ENCODE measurements at regions not wholly inside any gene's neighbourhood (a gene's known extent, or its start where the extent isn't known, plus 50 kb on each side); places are given as distances from the start of the nearest gene placed in this dataset.
"Not testable (repeated sequence)": the region's sequence is repeated elsewhere in the genome, so short reads cannot be mapped to it uniquely, and the experiment has no call there.

DNA sequence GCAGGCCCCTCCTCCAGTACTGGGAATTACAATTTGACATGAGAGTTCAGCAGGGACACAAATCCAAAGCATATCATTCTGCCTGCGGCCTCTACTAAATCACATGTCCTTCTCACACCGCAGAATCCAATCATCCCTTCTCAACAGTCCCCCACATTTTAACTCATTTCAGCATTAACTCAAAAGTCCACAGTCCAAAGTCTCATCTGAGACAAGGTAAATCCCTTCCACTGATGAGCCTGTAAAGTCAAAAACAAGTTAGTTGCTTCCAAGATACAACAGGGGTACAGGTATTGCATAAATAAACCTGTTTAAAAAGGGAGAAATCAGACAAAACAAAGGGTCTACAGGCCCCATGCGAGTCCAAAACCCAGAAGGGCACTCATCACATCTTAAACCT, 64.0 kb downstream of the EBNA1BP2 start:
- no peak for DNase-seq

DNA sequence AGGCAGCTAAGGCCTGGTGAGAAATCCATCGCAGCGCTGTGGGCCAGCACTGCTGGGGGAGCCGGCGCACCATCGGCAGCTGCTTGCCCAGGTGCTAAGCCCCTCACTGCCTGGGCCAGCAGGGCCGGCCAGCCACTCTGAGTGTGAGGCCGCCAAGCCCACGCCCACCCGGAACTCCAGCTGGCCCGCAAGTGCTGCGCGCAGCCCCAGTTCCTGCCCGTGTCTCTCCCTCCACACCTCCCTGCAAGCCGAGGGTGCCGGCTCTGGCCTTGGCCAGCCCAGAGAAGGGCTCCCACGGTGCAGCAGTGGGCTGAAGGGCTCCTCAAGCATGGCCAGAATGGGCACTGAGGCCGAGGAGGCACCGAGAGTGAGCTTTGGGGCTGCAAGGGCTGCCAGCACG, 64.4 kb downstream of the EBNA1BP2 start:
- no peak for DNase-seq

DNA sequence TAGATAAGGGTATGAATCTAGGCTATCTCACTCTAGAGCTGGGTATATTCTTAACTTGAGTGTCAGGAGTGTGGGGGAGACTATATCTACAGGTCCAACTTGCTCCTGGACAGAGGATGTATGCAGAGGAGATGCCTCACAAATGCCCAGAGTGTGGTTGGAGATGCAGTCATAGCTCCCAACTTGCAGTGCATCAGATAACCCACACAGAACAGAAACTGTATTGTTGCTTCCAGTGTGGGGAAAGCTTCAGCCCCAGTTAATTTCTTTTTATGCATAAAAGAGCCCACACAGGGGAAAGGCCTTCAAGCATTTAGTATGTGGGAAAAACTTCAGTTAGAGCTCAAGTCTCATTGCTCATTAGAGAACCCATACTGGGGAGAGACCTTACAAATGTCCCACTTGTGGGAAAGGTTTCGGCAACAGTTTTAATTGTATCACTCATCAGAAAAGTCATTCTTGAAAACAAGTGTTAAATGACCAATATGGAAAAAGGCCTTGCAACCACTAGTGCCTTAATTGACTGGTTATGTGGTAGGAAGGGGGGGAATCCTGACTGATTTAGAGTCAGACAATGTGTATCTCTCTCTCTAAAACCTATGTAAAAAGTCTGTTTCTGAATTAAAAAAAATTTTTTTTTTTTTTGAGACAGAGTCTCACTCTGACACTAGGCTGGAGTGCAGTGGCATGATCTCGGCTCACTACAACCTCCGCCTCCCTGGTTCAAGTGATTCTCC, 67.9 kb downstream of the EBNA1BP2 start:
- no peak for DNase-seq

DNA sequence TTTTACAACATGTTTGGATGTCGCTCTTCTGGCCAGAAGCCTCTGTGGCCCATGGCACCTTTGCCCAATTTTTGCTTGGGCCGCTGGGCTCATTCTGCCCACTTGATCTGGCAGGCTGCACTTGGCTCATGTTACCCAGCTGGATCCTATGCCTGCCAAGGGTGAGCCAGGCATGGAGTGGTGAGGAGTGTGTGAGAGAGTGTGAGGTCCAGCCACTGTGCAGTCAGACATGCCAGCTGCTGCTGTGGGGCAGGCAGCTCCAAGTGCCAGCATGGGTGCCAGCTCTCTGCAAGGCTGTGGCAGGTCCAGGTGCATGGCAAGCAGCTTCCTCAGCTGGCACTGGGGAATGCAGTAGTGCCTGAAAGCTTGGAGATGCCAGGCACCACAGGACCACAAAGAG, 71.0 kb downstream of the EBNA1BP2 start:
- DNase-seq: no peak

DNA sequence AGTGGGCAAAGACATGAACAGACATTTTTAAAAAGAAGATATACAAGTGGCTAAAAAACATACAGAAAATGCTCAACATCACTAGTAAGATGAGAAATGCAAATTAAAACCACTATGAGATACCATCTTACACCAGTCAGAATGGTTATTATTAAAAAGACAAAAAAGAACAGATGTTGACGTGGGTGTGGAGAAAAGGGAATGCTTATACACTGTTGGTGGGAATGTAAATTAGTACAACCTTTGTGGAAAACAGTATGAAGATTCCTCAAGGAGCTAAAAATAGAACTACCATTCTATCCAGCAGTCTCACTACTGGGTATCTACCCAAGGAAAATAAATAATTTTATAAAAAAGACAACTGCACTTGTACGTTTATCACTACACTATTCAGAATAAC, 73.9 kb downstream of the EBNA1BP2 start:
- DNase-seq: no peak

DNA sequence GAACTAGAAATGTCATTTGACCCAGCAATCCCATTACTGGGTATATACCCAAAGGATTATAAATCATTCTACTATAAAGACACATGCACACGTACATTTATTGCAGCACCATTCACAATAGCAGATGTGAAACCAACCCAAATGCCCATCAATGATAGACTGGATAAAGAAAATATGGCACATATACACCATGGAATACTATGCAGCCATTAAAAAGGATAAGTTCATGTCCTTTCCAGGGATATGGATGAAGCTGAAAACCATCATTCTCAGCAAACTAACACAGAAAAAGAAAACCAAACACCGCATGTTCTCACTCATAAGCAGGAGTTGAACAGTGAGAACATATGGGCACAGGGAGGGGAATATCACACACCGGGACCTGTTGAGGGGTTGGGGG, 75.6 kb downstream of the EBNA1BP2 start:
- not testable (repeated sequence) for DNase-seq

DNA sequence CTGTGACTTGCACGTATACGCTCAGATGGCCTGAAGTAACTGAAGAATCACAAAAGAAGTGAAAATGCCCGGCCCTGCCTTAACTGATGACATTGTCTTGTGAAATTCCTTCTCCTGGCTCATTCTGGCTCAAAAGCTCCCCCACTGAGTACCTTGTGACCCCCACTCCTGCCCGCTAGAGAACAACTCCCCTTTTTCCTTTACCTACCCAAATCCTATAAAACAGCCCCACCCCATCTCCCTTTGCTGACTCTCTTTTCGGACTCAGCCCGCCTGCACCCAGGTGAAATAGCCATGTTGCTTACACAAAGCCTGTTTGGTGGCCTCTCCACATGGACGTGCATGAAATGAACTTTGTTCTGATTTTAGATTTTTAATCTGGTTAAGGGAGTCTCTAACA, 81.3 kb downstream of the EBNA1BP2 start:
- not testable (repeated sequence) for DNase-seq

DNA sequence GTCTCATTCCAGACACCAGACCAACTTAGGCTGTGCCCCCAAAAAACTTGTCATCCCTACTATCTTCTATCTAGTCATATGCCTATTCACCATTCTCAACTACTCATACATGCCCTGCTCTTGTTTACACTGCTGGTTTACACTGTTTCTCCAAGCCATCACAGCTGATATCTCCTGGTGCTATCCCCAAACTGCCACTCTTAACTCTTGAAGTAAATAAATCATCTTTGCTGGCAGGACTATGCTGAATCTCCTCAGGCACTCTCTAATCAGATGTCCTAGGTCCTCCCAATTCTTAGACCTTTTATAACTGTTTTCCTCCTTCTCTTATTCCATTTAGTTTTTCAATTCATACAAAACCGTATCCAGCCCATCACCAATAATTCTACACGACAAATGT, 81.9 kb downstream of the EBNA1BP2 start:
- not testable (repeated sequence) for DNase-seq

DNA sequence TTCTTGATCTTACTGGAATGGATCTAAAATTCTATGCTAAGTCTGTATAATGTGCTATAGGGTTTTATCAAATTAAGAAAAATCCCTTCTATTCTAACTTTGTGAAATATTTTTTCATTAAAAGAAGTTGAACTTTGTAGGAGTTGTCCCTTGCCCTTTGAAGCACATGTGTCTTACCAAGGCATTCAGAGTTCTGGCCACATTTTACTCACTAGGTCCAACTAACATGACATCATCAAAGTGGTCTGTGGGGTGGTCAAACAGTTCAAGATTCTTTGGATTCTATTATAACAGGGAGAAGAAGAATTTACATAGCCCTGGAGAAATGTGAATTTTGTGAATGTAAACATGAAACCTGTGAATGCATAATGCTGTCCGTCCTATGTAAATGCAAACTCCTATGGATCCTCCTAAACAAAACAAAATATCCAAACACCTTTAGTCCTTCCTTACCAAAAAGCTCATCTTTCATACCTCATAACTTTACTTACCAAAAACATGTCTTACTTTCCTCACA, 88.7 kb downstream of the EBNA1BP2 start:
- no peak for DNase-seq

DNA sequence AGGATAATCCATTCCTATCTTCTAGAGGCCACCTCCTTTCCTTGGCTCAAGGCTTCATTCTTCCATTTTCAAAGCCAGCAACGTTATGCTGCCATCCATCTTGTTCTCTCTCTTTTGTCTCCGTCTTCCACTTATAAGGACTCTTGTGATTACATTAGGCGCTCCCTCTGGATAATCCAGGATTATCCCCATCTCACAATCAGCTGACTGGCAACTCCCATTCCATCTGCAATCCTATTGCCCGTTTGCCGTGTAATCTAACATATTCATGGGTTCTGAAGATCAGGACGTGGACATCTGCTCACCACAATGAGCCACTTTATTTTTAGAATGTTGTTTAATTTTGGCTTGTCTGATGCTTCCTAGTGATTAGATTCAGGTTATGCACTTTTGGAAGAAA, 89.3 kb downstream of the EBNA1BP2 start:
- DNase-seq: no peak

DNA sequence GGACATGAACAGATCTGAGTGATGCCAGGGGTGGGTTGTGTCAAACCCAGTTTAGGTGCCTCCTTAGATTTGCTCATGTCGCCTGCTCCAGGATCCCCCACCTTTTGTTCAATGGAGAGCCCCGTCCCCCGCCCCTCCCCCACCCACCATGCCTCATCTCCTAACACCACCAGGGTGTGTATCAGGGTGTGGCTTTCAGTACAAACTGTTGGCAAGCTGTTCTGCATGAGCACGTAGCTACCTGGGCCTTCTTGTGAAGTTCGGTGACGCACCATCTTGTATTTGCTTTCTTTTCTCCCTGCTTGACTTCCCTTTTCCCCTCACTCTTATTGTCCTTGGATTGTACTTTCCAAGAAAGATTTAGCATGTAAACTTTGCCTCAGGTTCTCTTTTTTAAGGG, 94.8 kb downstream of the EBNA1BP2 start:
- no peak for DNase-seq

DNA sequence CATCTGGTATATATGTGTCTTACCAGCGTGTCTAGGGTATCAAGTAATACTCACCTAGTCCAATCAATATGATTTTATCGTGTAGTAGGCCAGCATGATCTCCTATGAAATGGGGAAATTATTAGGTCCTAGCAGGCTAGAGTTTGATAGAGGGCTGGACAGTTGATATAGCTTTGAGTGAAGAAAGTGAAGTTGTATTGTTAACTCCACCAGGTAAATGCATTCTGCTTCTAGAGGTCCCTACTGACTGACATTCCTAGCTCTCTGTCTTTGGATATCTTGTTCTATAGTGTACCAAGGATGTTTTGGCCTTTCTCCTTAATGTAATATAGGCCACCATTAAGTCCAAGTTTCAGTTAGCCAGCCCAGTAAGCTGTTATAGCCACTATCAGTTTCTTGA, 97.4 kb downstream of the EBNA1BP2 start:
- DNase-seq: no peak

DNA sequence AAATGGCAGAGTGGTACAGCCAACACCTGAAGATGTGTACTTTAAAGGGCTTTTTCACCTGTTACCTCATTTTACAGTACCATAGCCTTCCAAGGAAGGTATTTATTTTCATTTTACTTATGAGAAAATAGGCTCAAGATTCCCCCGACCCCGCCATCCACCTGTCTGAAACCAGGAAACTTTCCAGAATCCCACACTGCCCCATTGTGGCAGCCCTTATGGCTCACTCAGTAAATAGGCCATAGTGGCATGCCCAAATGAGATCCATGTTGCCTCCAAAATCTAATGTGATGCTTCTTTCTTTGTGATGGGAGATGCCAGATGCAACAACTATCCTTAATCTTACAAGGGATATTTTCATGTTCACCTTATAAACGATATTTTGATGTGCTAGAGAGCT, 97.8 kb downstream of the EBNA1BP2 start:
- DNase-seq: no peak

DNA sequence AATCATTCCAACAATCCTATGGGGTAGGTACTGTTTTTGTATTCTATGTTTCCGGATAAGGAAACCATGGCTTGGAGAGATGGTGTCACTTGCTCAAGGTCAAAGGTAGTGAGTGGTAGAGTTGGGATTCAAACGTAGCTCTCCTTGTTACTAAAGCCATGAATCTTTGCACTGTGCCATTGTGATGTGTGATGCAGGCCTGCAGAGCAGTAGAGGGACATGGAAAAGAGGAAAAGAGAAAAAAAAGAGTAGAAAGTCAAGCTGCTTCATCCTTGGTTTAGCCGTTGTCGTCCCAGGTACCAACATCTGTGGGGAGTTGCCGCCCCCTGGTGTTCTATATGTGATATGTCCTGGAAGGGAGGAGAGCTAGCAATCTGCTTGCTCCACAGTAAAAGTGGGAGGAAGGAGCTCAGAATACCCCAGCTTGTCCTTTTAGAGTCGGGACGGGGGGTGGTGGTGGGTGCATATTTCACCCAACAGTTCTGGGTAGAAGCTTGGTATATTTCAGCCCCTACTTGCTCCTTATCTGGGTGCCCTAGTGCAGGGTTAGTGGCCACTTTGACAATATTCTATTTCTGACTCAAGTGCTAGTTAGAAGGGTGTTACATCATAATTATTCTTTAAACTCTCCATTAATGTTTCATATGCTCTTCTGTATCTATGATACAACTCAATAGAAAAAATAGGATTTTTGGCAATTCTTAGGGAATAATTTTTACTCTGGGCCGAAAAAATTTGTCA, 98.4 kb downstream of the EBNA1BP2 start:
- DNase-seq: peak; percentile 82

DNA sequence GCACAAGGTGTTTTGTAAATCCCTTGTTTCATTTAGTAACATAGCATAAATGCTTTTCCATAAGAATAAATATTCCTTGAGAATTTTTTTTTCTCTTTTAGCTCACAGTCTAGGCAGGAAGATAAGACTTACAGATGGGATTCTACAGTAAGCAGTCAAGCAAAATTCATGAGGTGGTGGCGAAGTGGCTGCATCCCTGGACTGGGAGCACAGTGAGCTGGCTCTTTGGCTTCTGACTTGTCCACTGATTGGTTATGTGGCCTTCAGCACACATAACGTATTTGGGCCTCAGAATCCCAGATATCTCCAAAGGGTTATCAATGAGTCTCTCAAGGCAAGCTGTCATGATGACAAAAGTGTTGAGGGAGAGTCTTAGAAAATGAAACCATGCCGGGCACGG, 99.8 kb downstream of the EBNA1BP2 start:
- DNase-seq: no peak

DNA sequence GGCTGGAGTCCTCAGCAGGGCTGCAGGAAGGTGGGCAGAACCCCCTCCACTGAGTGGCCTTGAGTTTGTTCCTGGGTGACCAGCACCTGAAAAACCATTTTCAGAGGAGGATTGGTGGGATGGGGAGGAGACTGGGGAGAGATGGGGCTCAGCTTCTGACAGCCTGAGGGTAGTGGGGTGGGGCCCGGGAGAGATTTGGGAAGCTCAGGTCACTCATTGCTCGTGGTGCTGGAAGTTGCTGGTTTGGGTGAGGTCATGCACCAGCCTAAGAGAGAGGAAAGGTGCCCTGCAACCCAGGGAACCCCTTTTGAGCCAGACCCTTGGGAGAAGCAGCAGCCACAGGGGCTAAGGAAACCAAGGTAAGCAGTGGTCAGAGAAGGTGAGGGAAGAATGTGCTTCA, 100.8 kb downstream of the EBNA1BP2 start:
- no peak for DNase-seq

DNA sequence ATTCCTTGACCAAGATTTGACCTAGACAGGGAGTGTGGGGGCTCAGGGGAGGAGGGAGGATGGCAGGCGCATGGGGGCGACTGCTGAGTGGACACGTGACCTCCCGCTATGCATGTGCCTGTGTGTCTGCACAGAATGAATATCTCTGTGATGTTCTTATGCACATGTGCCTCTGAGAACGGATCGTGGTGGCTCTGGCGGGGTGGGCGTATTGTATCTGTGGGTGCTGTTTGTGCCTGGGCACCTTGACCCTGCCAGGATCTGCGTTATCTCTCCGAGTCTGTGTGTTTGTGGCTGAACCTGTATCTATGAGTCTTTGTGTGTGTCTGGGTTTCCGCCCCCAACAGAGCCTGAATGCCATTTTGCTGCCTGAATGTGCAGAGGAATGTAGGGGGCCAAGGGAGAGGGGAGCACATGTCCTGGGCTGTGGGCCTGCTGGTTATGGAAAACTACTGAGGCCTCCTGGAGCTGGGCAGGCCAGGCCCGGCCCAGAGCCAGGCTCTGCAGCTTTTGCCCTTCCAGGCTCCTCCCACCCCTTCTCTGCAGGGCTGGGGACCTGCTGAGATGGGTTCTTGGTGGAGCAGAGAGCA, 102.5 kb downstream of the EBNA1BP2 start:
- DNase-seq: no peak

DNA sequence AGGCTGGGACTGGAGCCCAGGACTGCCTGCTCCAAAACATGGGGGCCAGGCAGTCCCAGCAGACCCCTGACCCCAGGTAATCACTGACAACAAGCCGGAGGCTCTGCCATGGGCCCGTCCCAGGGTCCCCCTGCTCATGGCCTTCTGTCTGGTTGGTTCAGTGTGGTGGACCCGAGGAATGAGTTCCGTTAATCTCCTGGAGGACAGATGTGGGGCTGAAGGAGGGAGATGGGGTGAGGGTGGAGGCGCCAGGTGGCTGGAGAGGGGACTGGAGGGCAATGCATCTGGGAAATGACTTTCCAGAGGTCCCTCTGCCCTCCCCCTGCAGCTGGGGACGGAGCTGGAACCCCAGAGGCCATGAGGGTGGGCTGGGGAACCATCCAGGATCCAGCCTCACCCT, 103.2 kb downstream of the EBNA1BP2 start:
- no peak for DNase-seq

DNA sequence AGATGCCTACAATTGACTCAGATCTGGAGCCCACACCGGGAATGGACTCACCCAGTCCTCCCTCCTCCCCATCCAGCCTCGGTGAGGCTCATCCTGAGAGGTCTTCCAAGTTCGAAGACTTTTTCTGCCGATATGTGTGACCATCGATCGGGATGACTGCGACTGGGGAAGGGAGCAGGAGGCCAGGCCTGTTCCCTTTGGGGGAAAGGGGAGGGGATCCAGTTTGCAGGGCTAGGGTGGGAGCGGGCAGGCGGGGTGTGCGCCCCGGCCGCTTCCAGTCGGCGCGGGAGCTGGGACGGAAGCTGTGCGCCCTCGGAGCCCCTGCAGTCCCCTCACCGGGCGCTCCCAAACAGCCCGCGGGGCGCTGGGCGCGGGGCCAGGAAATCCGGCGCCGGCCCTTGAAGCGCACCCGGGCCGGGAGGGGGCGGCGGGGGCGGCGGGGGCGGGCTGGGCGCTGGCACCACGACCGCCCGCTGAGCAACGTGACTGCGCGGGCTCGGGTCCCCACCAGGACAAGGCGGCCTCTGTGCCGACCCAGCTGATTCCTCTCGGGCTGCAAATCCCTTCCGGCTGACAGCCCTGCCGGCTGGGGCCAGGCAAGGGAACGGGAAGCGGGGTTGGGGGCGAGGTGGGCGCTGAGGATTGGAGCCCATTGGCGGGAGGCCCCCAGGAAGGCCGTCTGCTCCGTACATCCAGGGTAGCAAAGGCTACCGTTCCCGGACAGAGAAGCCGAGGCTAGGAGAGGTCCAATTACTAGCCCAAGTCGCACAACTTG, 103.9 kb downstream of the EBNA1BP2 start:
- DNase-seq: peak; percentile 17

DNA sequence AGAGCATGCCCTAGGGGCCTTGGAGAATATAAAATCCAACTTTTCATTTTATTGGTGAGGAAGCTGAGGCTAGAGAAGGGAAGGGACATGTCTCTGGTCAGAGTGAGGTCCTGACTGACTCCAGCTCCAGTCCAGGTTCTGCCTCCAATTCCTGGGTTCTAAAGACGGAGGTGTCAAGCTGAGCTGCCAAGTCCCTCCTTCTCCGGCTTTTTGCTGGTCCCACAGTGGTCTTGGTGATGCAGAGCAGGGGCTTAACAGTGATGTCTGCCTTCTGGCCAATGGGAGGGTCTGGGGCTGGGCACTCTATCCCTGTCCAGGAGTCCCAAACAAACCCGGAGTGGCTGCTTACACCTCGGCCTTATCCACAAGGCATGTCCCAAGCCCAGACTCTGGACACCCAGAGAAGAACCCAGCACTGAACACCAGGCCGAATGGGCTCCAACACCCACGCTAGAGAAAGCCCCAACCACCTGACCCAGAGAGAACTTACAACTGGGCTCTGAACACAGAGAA, 104.8 kb downstream of the EBNA1BP2 start:
- no peak for DNase-seq

DNA sequence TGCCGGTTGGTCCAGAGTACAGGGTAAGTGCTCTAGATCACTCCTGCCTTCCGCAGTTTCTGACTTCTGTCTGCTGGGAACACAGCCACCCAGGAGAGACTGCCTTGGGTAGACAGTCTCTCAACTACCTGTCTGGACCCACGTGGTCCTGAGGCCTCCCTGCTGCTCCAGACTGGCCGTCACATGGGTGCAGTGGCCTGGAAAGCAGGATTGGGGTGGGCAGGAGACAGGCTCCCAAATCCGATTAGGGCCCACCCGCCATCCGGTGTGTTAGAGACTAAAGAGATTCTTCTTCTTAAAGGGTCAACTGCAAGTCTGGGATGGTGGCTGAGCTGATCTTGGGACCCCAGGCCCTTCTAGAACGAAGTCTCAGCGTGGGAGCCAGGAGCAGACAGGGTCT, 105.5 kb downstream of the EBNA1BP2 start:
- no peak for DNase-seq

DNA sequence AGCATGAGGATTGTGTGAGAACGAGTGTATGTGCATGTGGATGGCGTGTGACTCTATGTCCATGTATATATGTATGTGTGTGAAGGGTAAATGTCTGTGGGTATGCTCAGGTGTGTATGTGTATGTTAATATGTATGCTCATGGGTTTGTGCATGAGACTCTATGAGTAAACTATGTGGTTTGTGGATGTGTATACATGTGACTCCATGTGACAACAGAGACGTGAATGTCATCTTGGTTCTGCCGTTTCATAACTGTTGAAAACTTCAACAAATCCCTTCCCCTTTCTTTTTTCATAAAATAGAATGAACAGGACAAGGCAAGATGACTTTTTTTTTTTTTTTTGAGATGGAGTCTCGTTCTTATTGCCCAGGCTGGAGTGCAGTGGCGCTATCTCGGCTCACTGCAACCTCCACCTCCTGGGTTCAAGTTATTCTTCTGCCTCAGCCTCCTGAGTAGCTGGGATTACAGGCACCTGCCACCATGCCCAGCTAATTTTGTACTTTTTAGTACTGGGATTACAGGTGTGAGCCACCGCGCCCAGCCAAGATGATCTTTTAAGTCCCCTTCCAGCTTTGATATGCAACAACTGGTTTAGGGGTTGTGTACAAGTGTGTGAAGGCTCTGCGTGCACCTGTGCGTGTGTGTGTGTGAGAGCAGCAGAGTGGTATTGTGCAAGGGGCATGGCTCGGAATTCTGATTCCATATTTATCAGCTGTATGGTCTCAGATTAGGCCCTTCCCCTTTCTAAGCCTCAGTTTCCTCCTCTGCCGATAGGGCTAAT, 106.3 kb downstream of the EBNA1BP2 start:
- no peak for DNase-seq
